Stimulated activated memory B cell treated with anti-CD40 and anti-IgM and Interleukin-4, amounts not matched to agents 10 μg/mL and 1 μg/mL and 100 μg/mL, for 72 hours (primary cell): ENCODE measurements at regions not wholly inside any gene's neighbourhood (a gene's known extent, or its start where the extent isn't known, plus 50 kb on each side); places are given as distances from the start of the nearest gene placed in this dataset.
"Not testable (repeated sequence)": the region's sequence is repeated elsewhere in the genome, so short reads cannot be mapped to it uniquely, and the experiment has no call there.

Experiments used
- ATAC-seq: fragments of 150-1000 bp; cut with Tn5 transposase; 2 replicates; pipeline ENCODE4 v1.10.0; 2021
- H3K27ac Mint-ChIP-seq: one replicate; pipeline ENCODE4 v1.8.0; 2022; ENCODE audit warnings: mild to moderate bottlenecking, mixed read lengths
- H3K27me3 Mint-ChIP-seq: one replicate; pipeline ENCODE4 v1.8.0; 2022; ENCODE audit warnings: mixed read lengths
- H3K36me3 Mint-ChIP-seq: one replicate; pipeline ENCODE4 v1.8.0; 2022; ENCODE audit warnings: mixed read lengths
- H3K4me1 Mint-ChIP-seq: one replicate; pipeline ENCODE4 v1.8.0; 2022; ENCODE audit warnings: mixed read lengths
- H3K4me3 Mint-ChIP-seq: one replicate; pipeline ENCODE4 v1.8.0; 2022; ENCODE audit warnings: mild to moderate bottlenecking, moderate library complexity, mixed read lengths
- H3K9me3 Mint-ChIP-seq: one replicate; pipeline ENCODE4 v1.8.0; 2022; ENCODE audit warnings: mixed read lengths

- Mint-ChIP-seq H3K27me3 (no peaks in the 10 kb centered on the region), H3K36me3 (no peaks in the 10 kb centered on the region), H3K4me3 (no peak overlapping the region), H3K9me3 (no peaks in the 10 kb centered on the region), H3K4me1 (peaks cover 6% of the 10 kb centered on the region), H3K27ac (no peak overlapping the region)
- no peak for ATAC-seq
These were observed 1345.1 kb downstream of the XPNPEP1 start for GRCh38 chr10:108578258-108578657.

- no peak overlapping the region for H3K27ac Mint-ChIP-seq
- no peaks in the 10 kb centered on the region for H3K36me3 Mint-ChIP-seq
- H3K9me3 Mint-ChIP-seq = no peaks in the 10 kb centered on the region
- no peak for ATAC-seq
- no peaks in the 10 kb centered on the region for H3K27me3 Mint-ChIP-seq
- H3K4me1 Mint-ChIP-seq = peaks cover 6% of the 10 kb centered on the region
- H3K4me3 Mint-ChIP-seq = no peak overlapping the region
These were observed 1349.1 kb downstream of the XPNPEP1 start for GRCh38 chr10:108574233-108574632.

- H3K36me3 Mint-ChIP-seq = no peaks in the 10 kb centered on the region
- no peak overlapping the region for H3K4me3 Mint-ChIP-seq
- no peak for ATAC-seq
- H3K27ac Mint-ChIP-seq = no peak overlapping the region
- H3K27me3 Mint-ChIP-seq = no peaks in the 10 kb centered on the region
- H3K4me1 Mint-ChIP-seq = no peaks in the 10 kb centered on the region
- H3K9me3 Mint-ChIP-seq = no peaks in the 10 kb centered on the region
These were observed 1354.5 kb downstream of the XPNPEP1 start for GRCh38 chr10:108568824-108569223.

GRCh38 chr10:108567899-108568752 lies 1355.2 kb downstream of the XPNPEP1 start:
- no peaks in the 10 kb centered on the region for H3K4me1 Mint-ChIP-seq
- no peak for ATAC-seq
- H3K9me3 Mint-ChIP-seq = no peaks in the 10 kb centered on the region
- H3K4me3 Mint-ChIP-seq = no peak overlapping the region
- H3K27me3 Mint-ChIP-seq = no peaks in the 10 kb centered on the region
- H3K27ac Mint-ChIP-seq = no peak overlapping the region
- no peaks in the 10 kb centered on the region for H3K36me3 Mint-ChIP-seq

GRCh38 chr10:108566316-108567107 lies 1356.8 kb downstream of the XPNPEP1 start:
- no peaks in the 10 kb centered on the region for H3K27me3 Mint-ChIP-seq
- peak; percentile 48 for ATAC-seq
- H3K4me1 Mint-ChIP-seq = no peaks in the 10 kb centered on the region
- H3K9me3 Mint-ChIP-seq = no peaks in the 10 kb centered on the region
- no peak overlapping the region for H3K4me3 Mint-ChIP-seq
- no peaks in the 10 kb centered on the region for H3K36me3 Mint-ChIP-seq
- no peak overlapping the region for H3K27ac Mint-ChIP-seq

- no peak overlapping the region for H3K4me3 Mint-ChIP-seq
- H3K36me3 Mint-ChIP-seq = no peaks in the 10 kb centered on the region
- no peaks in the 10 kb centered on the region for H3K4me1 Mint-ChIP-seq
- no peak overlapping the region for H3K27ac Mint-ChIP-seq
- ATAC-seq = no peak
- no peaks in the 10 kb centered on the region for H3K27me3 Mint-ChIP-seq
- H3K9me3 Mint-ChIP-seq = no peaks in the 10 kb centered on the region
These were observed 1361.2 kb downstream of the XPNPEP1 start for GRCh38 chr10:108562105-108562504.

- Mint-ChIP-seq H3K27me3 (no peaks in the 10 kb centered on the region), H3K27ac (no peak overlapping the region), H3K36me3 (no peaks in the 10 kb centered on the region), H3K4me3 (no peak overlapping the region), H3K4me1 (no peaks in the 10 kb centered on the region), H3K9me3 (no peaks in the 10 kb centered on the region)
- no peak for ATAC-seq
These were observed 1361.7 kb downstream of the XPNPEP1 start for GRCh38 chr10:108561649-108562048.

- ATAC-seq = no peak
- Mint-ChIP-seq H3K27ac (no peak overlapping the region), H3K27me3 (no peaks in the 10 kb centered on the region), H3K4me3 (no peak overlapping the region), H3K9me3 (no peaks in the 10 kb centered on the region), H3K36me3 (no peaks in the 10 kb centered on the region), H3K4me1 (no peaks in the 10 kb centered on the region)
These were observed 1362.8 kb downstream of the XPNPEP1 start for GRCh38 chr10:108560488-108560887.

GRCh38 chr10:108556186-108556585 lies 1367.1 kb downstream of the XPNPEP1 start:
- no peaks in the 10 kb centered on the region for H3K4me1 Mint-ChIP-seq
- no peak overlapping the region for H3K27ac Mint-ChIP-seq
- no peak overlapping the region for H3K4me3 Mint-ChIP-seq
- ATAC-seq = no peak
- peaks cover 11% of the 10 kb centered on the region for H3K27me3 Mint-ChIP-seq
- peaks cover 6% of the 10 kb centered on the region for H3K9me3 Mint-ChIP-seq
- no peaks in the 10 kb centered on the region for H3K36me3 Mint-ChIP-seq

GRCh38 chr10:108545921-108546320 lies 1377.4 kb downstream of the XPNPEP1 start:
- Mint-ChIP-seq H3K4me1 (peaks cover 18% of the 10 kb centered on the region), H3K27me3 (no peaks in the 10 kb centered on the region), H3K4me3 (no peak overlapping the region), H3K27ac (peak overlapping the region; percentile 58), H3K36me3 (no peaks in the 10 kb centered on the region), H3K9me3 (no peaks in the 10 kb centered on the region)
- no peak for ATAC-seq

- Mint-ChIP-seq H3K4me3 (peak overlapping the region; percentile 20), H3K27me3 (no peaks in the 10 kb centered on the region), H3K27ac (no peak overlapping the region), H3K9me3 (no peaks in the 10 kb centered on the region), H3K4me1 (peaks cover 18% of the 10 kb centered on the region), H3K36me3 (no peaks in the 10 kb centered on the region)
- ATAC-seq = peak; percentile 68
These were observed 1378.7 kb downstream of the XPNPEP1 start for GRCh38 chr10:108544500-108545120.

GRCh38 chr10:108533551-108533950 lies 1369.0 kb upstream of the SORCS1 start:
- H3K27ac Mint-ChIP-seq, H3K9me3 Mint-ChIP-seq, ATAC-seq, H3K4me3 Mint-ChIP-seq, H3K4me1 Mint-ChIP-seq, H3K27me3 Mint-ChIP-seq, H3K36me3 Mint-ChIP-seq: not testable (repeated sequence)

- no peaks in the 10 kb centered on the region for H3K4me1 Mint-ChIP-seq
- no peak for ATAC-seq
- no peaks in the 10 kb centered on the region for H3K36me3 Mint-ChIP-seq
- H3K27me3 Mint-ChIP-seq = peaks cover 11% of the 10 kb centered on the region
- peaks cover 7% of the 10 kb centered on the region for H3K9me3 Mint-ChIP-seq
- no peak overlapping the region for H3K27ac Mint-ChIP-seq
- no peak overlapping the region for H3K4me3 Mint-ChIP-seq
These were observed 1358.7 kb upstream of the SORCS1 start for GRCh38 chr10:108523016-108523800.

- peaks cover 14% of the 10 kb centered on the region for H3K27me3 Mint-ChIP-seq
- no peaks in the 10 kb centered on the region for H3K4me1 Mint-ChIP-seq
- H3K36me3 Mint-ChIP-seq = no peaks in the 10 kb centered on the region
- H3K4me3 Mint-ChIP-seq = no peak overlapping the region
- peaks cover 7% of the 10 kb centered on the region for H3K9me3 Mint-ChIP-seq
- ATAC-seq = no peak
- H3K27ac Mint-ChIP-seq = no peak overlapping the region
These were observed 1357.5 kb upstream of the SORCS1 start for GRCh38 chr10:108521827-108522492.
